DND-41 (cell line): ENCODE measurements at regions not wholly inside any gene's neighbourhood (a gene's known extent, or its start where the extent isn't known, plus 50 kb on each side); places are given as distances from the start of the nearest gene placed in this dataset.

Experiments
- EZH2 ChIP-seq: IDR thresholded peaks from 3 replicates; pipeline ENCODE4 v1.6.1; 2012; ENCODE audit warnings: borderline replicate concordance, low read depth, mild to moderate bottlenecking, moderate library complexity, low read length, inconsistent platforms; ENCODE audit not compliant: severe bottlenecking
- TF ChIP-seq, protein P1 (sequence below): IDR thresholded peaks from 2 replicates; pipeline ENCODE4 v1.5.1; 2012; ENCODE audit warnings: borderline replicate concordance, low read length, moderate library complexity, mild to moderate bottlenecking; ENCODE audit not compliant: poor library complexity, severe bottlenecking; ENCODE audit errors: extremely low read depth

DNA sequence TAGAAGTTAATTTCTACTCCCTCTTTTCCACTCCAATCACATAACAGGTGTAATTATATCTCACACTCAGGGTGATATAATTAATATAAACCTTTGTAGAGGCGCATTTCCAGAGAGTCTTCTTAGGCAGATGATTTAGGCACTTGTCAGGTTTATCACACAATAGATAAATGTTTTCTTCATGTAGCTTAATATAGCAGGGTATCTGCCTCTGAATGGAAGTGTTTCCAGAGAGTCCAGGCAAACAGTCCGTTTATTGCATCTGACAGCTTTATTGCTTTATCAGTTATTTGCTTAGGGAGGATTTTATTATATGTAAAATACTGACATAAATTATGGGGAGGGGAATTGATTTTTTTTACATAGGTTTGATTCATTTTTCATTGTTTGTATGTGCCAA is 766.3 kb downstream of the SLC4A3 start:
- TF ChIP-seq, protein P1, sequence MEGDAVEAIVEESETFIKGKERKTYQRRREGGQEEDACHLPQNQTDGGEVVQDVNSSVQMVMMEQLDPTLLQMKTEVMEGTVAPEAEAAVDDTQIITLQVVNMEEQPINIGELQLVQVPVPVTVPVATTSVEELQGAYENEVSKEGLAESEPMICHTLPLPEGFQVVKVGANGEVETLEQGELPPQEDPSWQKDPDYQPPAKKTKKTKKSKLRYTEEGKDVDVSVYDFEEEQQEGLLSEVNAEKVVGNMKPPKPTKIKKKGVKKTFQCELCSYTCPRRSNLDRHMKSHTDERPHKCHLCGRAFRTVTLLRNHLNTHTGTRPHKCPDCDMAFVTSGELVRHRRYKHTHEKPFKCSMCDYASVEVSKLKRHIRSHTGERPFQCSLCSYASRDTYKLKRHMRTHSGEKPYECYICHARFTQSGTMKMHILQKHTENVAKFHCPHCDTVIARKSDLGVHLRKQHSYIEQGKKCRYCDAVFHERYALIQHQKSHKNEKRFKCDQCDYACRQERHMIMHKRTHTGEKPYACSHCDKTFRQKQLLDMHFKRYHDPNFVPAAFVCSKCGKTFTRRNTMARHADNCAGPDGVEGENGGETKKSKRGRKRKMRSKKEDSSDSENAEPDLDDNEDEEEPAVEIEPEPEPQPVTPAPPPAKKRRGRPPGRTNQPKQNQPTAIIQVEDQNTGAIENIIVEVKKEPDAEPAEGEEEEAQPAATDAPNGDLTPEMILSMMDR, result no peak
- no peak for TF ChIP-seq EZH2
